ENCODE measurements at regions not wholly inside any gene's neighbourhood (a gene's known extent, or its start where the extent isn't known, plus 50 kb on each side); places are given as distances from the start of the nearest gene placed in this dataset.

GRCh38 chr2:16824472-16824871 is 158.8 kb upstream of the CYRIA start:
- no peak for TF ChIP-seq CTCF (IDR thresholded peaks at IDR 0.05)
- H3K4me1 Mint-ChIP-seq (ENCODE audit: low read depth), result no peaks in the 10 kb centered on the region
- intact Hi-C loops (cut with micrococcal nuclease), result no loop called here
- ATAC-seq (no peak), DNase-seq (no peak)
- H3K4me3 Mint-ChIP-seq, result no peak overlapping the region
- H3K27ac Mint-ChIP-seq, result no peak overlapping the region
- POLR2A ChIA-PET, result no interaction called here
- CTCF ChIA-PET, result no interaction called here
- H3K36me3 Mint-ChIP-seq (ENCODE audit: low read depth), result no peaks in the 10 kb centered on the region
- no peaks in the 10 kb centered on the region for H3K27me3 Mint-ChIP-seq
- H3K9me3 Mint-ChIP-seq, result no peaks in the 10 kb centered on the region

GRCh38 chr2:16821692-16822091 is 156.1 kb upstream of the CYRIA start:
- no peak for TF ChIP-seq CTCF (IDR thresholded peaks at IDR 0.05)
- H3K9me3 Mint-ChIP-seq, result no peaks in the 10 kb centered on the region
- intact Hi-C loops (cut with micrococcal nuclease), result no loop called here
- no peaks in the 10 kb centered on the region for H3K36me3 Mint-ChIP-seq (ENCODE audit: low read depth)
- CTCF ChIA-PET, result no interaction called here
- POLR2A ChIA-PET, result no interaction called here
- DNase-seq, result no peak
- no peaks in the 10 kb centered on the region for H3K4me1 Mint-ChIP-seq (ENCODE audit: low read depth)
- no peak overlapping the region for H3K4me3 Mint-ChIP-seq
- H3K27ac Mint-ChIP-seq, result no peak overlapping the region
- no peak for ATAC-seq
- no peaks in the 10 kb centered on the region for H3K27me3 Mint-ChIP-seq

- Mint-ChIP-seq H3K36me3 (ENCODE audit: low read depth) (no peaks in the 10 kb centered on the region), H3K27me3 (no peaks in the 10 kb centered on the region), H3K27ac (no peak overlapping the region), H3K9me3 (no peaks in the 10 kb centered on the region), H3K4me3 (no peak overlapping the region), H3K4me1 (ENCODE audit: low read depth) (no peaks in the 10 kb centered on the region)
- CTCF ChIA-PET, result no interaction called here
- DNase-seq (no peak), ATAC-seq (no peak)
- intact Hi-C loops (cut with micrococcal nuclease), result no loop called here
- TF ChIP-seq CTCF (IDR thresholded peaks at IDR 0.05), result no peak
- POLR2A ChIA-PET, result no interaction called here
Observed at GRCh38 chr2:16818203-16818556, 152.5 kb upstream of the CYRIA start.

GRCh38 chr2:16817305-16818202 is 151.9 kb upstream of the CYRIA start:
- no peaks in the 10 kb centered on the region for H3K9me3 Mint-ChIP-seq
- no peak for DNase-seq
- intact Hi-C loops (cut with micrococcal nuclease), result no loop called here
- ATAC-seq, result no peak
- H3K27me3 Mint-ChIP-seq, result no peaks in the 10 kb centered on the region
- H3K4me3 Mint-ChIP-seq, result no peak overlapping the region
- TF ChIP-seq CTCF (IDR thresholded peaks at IDR 0.05), result no peak
- POLR2A ChIA-PET, result no interaction called here
- CTCF ChIA-PET, result no interaction called here
- H3K4me1 Mint-ChIP-seq (ENCODE audit: low read depth), result no peaks in the 10 kb centered on the region
- H3K27ac Mint-ChIP-seq, result no peak overlapping the region
- no peaks in the 10 kb centered on the region for H3K36me3 Mint-ChIP-seq (ENCODE audit: low read depth)

- intact Hi-C loops (cut with micrococcal nuclease), result no loop called here
- TF ChIP-seq CTCF (IDR thresholded peaks at IDR 0.05), result no peak
- Mint-ChIP-seq H3K4me3 (no peak overlapping the region), H3K27ac (no peak overlapping the region), H3K36me3 (ENCODE audit: low read depth) (no peaks in the 10 kb centered on the region), H3K4me1 (ENCODE audit: low read depth) (no peaks in the 10 kb centered on the region), H3K9me3 (no peaks in the 10 kb centered on the region), H3K27me3 (no peaks in the 10 kb centered on the region)
- CTCF ChIA-PET, result no interaction called here
- POLR2A ChIA-PET, result no interaction called here
- DNase-seq (no peak), ATAC-seq (no peak)
Observed at GRCh38 chr2:16816522-16816921, 150.9 kb upstream of the CYRIA start.
